Fibroblast of skin of left biceps (primary cell): ENCODE measurements at regions not wholly inside any gene's neighbourhood (a gene's known extent, or its start where the extent isn't known, plus 50 kb on each side); places are given as distances from the start of the nearest gene placed in this dataset.

Experiments used
- DNase-seq, 2 experiments: peaks; one replicate each; pipeline ENCODE4 v3.0.0-alpha.2; 2013; ENCODE audit warnings: low read depth in 2 of 2

DNA sequence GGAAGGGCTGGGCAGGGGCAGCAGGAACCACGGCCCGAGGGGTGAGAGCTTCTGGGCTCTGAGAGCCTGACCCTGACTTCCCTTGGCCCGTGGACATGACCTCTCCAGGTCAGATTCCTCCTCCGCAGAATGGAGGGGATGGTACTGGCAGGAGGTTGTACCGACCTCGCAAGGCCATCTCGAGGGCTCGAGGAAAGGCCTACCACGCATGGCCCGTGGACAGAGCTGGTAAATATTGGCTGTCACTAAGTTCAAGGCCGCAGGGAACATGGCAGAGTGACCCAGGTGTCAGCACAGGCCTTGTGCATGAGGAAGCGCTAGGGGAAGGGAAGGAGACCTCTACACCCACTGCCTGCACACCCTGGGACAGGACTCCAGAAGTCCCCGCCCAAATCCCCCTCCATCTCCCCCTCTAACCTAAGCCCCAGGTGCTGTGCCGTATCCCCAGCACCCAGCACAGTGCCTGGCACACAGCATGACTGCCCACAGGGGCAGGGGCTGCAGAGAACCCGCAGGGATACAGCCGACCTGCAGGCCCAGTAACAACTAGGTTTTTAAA is 54.9 kb upstream of the PPP2R5C start:
- DNase-seq = no peak

DNA sequence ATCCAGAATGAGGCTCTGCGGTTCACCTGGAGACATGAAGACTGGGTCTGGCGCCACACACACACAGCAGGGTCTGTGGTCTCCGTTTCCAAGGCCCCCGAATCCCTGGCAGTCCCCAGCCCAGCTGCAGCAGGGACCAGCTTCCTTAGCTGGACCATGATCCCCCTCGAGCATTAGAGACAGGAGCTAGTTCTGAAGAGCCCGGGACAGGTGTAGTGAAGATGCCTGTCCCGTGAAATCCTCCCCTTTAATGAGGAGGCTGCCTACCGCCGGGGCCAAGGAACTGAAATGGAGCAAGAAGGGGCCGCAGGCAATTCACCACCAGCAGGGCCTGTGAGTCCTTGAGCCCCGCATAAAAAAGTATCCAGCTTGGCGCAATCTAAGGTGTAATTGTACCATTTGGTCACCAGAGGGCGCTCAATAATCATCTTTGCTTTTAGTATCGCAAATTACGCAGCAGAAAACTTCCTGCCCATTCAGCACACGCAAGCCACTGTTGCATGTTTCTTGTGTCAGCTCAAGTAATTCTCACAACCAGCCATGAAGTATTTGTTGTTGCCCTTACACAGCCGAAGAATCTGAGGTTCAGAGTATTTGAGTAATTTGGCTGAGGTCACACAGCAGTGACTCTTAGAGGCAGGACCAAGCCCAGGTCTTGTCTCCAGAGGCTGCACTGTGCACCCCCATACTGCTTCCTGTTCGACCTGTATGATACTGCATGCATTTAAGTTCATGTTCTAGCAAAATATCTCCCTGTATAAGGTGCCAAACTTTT is 54.3 kb upstream of the PPP2R5C start:
- peak; percentile 55 to 56 for DNase-seq

DNA sequence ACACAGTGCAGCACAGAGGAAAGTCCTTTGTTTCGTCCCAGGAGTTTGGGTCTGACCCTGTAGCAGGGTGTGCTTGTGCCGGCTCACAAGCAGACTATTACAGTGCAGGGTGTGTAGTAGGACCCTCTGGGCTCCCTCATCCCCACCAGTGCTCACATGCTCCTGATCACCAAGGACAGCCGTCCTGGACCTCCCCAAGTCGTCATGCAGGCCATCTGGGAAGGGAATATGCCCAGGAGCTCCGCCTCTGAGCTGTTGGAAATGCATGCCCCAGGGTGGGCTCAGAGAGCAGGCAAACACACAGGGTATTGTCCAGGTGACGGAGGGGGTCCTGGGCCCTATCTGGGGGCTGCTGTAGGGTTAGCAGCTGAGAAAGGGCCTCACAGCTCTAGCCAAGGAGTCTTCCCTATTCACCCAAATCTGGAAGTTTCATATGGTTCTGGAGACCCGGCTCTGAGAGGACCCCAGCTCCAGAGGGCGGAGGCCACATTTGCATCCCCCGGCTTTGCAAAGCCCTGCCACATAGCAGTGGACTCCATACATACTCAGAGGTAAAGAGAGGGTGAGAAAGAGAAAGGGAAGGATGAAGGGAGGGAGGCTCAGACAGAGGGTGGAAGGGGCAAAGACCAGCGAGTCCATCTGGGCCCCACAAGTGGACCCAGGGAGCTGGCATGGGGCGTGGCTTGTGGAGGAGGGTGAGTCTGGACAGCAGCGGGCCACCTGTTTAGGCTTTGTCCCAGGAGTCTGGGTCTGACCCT is 53.5 kb upstream of the PPP2R5C start:
- DNase-seq = no peak

DNA sequence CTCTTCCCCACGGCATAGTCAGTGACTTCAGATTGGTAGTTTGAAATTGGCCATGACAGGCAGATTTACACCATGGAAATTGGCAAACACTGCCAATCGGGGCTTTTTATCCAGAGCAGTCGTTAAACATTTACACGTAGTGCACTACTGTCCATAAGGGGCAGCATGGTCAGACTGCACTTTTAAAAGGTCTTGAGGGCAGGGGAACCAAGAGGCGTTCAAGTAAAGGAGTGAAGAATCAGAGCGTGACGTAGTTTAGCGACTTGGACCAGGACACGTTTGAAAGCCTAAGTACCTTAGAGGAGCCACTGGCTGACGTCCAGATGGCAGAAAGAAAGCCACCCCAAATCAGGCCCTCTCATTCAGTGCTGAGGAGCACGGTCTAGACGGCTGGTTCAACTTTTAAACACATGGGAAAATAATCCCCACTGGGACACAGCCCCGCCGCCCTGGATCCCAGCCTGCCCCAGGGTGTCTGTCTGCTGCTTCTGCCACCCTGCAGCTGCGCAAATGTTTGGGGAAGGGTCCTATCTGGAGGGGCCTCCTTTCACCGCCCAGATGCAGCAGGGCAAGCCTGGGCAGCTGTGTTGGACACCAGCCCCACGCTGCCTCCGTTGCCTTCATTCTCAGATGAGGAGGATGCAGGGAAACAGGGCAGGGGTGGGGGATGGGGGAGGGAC is 52.5 kb upstream of the PPP2R5C start:
- no peak for DNase-seq

DNA sequence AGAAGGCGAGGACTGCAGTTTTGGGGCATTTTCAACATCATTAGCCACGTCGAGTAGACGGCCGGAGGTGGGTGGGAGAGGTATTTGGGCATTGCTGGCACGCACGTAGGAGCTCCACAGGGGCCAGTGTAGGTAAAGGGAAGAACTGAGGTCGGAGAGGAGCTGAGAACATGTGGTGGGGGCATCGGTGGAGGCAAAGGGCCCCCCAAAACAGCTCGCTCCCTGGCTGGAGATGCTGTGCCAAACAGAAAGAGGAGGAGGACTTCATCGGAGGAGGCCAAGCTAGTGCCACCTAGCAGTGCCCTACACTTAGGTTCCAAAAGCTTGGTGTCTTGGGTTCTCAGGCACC is 52.0 kb upstream of the PPP2R5C start:
- DNase-seq = no peak

DNA sequence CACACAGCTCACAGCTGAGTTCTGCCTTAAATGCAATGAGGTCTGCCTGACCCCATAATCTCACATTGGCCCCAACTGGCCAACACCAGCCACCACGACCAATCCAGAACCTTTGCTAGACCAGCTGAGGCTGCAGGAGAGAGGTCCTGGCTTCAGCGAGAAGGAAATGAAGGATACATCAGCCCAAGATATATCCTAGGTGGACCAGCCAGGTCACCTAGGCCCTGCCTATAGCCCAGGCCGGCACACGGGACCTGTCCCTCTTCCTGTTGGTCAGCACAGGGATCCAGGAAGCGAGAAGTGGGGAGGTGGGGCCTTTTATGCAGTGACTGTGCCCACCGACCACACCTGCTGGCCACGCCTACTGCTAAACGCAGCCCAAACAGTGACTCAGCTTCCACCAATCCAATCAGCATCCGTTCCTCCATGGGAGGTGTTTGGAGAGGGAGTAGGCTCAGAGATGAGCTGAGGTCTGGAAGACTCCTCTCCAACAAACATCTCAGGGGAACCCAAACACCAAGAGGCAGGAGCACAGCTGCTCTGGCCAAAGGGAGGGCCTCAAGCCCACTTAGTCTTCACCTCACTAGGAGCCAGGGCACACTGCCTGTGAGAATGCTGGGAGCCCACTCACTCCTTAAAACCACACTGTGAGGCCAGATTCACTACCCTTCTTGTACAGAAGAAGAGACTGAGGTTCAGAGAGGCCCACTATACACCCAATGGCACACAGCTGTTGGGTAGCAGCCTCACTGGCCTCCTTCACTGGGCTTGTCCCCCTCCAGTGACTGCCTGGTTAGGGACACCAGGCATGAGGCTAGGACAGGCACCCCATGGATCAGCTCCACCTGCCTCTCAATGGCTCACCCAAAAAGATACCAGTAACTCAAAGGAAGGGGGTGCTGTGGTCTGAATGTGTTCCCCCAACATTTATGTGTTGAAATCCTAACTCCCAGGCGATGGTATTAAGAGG is 51.3 kb upstream of the PPP2R5C start:
- no peak for DNase-seq

DNA sequence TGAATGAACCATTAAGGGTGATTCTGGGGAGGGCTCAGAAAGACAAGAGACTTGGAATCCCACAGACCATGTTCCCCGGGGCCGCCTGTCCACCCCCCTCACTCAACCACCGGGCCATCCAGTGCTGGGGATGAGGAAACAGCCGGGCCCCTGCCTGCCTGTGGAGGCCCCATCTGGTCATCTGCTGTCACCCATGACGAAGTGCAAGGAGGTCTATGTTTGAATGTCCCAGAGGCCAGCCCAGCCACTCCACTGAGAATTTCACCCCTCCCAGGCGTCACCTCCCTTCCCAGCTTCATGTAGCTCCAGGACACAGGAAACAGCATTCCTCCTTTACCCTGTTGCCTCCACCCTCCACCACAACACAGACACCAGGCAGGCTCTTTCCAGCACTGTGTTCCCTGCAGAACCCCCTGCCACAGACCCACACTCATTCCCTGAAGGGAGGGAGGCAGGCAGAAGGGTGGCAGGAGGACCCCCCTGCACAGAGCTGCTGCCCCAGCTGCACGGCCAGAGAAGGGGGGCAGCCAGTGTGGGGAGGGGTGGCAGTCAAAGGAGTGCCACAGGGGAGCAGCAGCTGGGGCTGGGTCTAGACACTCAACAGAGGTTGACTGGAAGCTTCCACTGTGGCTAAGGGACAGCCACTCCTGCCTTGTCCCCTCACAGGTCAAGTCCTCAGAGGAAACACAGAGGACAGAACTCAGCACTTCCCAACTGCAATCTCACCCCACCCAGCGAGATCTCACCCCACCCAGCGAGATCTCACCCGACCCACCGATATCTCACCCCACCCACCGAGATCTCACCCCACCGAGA is 50.3 kb upstream of the PPP2R5C start:
- DNase-seq = no peak
